Spleen (tissue), 7 donors: ENCODE measurements at regions not wholly inside any gene's neighbourhood (a gene's known extent, or its start where the extent isn't known, plus 50 kb on each side); places are given as distances from the start of the nearest gene placed in this dataset.

Experiments used
- POLR2A ChIP-seq, 3 donors: fragments of 450-650 bp; IDR thresholded peaks; one replicate each; pipeline ENCODE4 v1.5.1; 2017; ENCODE audit warnings: antibody characterized with exemption in 3 of 3, mild to moderate bottlenecking in 1 of 3
- POLR2AphosphoS5 ChIP-seq, 3 donors: sonication (generic); formaldehyde crosslinking; IDR thresholded peaks; one replicate each; pipeline ENCODE4 v1.5.1; 2017; ENCODE audit warnings: antibody characterized with exemption in 3 of 3
- TF ChIP-seq, protein P1 (sequence below), 11 experiments: fragments of 200-600 bp in 7 of 11; fragments of 450-650 bp in 4 of 11; sonication (generic) in 4 of 11; IDR thresholded peaks in 8 of 11; conservative IDR thresholded peaks in 3 of 11; 1 replicate in 7 of 11; 2 replicates in 4 of 11; pipeline versions ENCODE4 v1.4.0 to v1.8.0; 2016 to 2021; ENCODE audit warnings: antibody characterized with exemption in 11 of 11, inconsistent platforms in 4 of 11, mild to moderate bottlenecking in 1 of 11
- donor health status: DM: no; HTN: no; CAD: no; lungs with moderate emphysema.
- donor health status: DM: no; HTN: no; CAD: no.
- donor health status: DM: no; HTN: no; CAD: no.

DNA sequence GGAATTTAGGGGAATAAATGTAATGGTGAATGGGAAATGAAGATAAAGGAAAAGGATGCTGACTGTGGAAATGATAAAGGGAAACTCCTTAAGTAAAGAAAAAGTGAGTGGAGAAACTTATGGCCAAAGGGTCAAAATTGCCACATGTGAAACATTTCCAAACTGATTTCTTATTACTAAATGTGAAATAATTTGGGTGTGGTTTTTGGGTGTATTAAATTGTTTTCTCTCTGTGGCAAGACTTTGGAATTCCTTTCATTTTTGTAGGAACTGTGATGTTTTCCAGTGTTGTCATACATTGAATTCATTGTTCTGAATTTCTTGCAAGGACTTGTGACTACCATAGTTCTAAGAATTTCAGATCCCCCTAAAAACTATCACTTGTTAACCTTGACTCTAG, 1891.5 kb upstream of the SEL1L start:
- TF ChIP-seq, protein P1, sequence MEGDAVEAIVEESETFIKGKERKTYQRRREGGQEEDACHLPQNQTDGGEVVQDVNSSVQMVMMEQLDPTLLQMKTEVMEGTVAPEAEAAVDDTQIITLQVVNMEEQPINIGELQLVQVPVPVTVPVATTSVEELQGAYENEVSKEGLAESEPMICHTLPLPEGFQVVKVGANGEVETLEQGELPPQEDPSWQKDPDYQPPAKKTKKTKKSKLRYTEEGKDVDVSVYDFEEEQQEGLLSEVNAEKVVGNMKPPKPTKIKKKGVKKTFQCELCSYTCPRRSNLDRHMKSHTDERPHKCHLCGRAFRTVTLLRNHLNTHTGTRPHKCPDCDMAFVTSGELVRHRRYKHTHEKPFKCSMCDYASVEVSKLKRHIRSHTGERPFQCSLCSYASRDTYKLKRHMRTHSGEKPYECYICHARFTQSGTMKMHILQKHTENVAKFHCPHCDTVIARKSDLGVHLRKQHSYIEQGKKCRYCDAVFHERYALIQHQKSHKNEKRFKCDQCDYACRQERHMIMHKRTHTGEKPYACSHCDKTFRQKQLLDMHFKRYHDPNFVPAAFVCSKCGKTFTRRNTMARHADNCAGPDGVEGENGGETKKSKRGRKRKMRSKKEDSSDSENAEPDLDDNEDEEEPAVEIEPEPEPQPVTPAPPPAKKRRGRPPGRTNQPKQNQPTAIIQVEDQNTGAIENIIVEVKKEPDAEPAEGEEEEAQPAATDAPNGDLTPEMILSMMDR (IDR thresholded peaks at IDR 0.05 in 8 of 11, conservative IDR thresholded peaks at IDR 0.05 in 3 of 11), result no peak
- TF ChIP-seq POLR2A (IDR thresholded peaks at IDR 0.05) (no peak), POLR2AphosphoS5 (IDR thresholded peaks at IDR 0.05) (no peak)
